Breast epithelium (tissue), 3 donors: ENCODE measurements at regions not wholly inside any gene's neighbourhood (a gene's known extent, or its start where the extent isn't known, plus 50 kb on each side); places are given as distances from the start of the nearest gene placed in this dataset.

ENCODE experiments used
- POLR2A ChIP-seq: fragments of 450-650 bp; IDR thresholded peaks from one replicate; pipeline ENCODE4 v1.6.1; 2016; ENCODE audit warnings: antibody characterized with exemption, mild to moderate bottlenecking, moderate library complexity
- POLR2AphosphoS5 ChIP-seq, 3 donors: sonication (generic); formaldehyde crosslinking; IDR thresholded peaks; one replicate each; pipeline ENCODE4 v1.6.1; 2017; ENCODE audit warnings: antibody characterized with exemption in 3 of 3
- TF ChIP-seq, protein P1 (sequence below), 3 donors: fragments of 450-650 bp; IDR thresholded peaks; one replicate each; pipeline ENCODE4 v1.5.1; 2016 to 2017; ENCODE audit warnings: antibody characterized with exemption in 3 of 3, mild to moderate bottlenecking in 3 of 3, moderate library complexity in 3 of 3

DNA sequence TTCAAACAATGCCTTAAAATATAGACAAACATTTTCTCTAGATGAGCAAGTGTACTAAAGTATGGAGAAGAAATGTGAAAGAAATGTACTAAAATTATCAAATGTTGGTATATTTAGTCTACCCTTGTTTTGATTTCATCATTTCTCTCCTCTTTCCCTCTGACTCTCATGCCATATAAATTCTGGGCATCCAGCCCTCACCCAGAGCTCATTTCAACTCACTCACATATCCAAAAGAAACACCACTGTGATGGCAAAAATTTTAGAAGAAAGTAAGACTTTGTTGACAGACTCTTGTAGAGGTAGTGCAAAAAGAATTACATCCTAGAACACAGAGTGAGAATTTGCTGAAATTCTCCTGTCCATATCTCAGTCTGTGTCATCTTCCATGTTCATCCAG, 377.8 kb upstream of the SUCLG2 start:
- TF ChIP-seq, protein P1, sequence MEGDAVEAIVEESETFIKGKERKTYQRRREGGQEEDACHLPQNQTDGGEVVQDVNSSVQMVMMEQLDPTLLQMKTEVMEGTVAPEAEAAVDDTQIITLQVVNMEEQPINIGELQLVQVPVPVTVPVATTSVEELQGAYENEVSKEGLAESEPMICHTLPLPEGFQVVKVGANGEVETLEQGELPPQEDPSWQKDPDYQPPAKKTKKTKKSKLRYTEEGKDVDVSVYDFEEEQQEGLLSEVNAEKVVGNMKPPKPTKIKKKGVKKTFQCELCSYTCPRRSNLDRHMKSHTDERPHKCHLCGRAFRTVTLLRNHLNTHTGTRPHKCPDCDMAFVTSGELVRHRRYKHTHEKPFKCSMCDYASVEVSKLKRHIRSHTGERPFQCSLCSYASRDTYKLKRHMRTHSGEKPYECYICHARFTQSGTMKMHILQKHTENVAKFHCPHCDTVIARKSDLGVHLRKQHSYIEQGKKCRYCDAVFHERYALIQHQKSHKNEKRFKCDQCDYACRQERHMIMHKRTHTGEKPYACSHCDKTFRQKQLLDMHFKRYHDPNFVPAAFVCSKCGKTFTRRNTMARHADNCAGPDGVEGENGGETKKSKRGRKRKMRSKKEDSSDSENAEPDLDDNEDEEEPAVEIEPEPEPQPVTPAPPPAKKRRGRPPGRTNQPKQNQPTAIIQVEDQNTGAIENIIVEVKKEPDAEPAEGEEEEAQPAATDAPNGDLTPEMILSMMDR (IDR thresholded peaks at IDR 0.05) = no peak
- TF ChIP-seq POLR2AphosphoS5 (IDR thresholded peaks at IDR 0.05) (no peak), POLR2A (no peak)
